Kidney epithelial cell (primary cell): ENCODE measurements at regions not wholly inside any gene's neighbourhood (a gene's known extent, or its start where the extent isn't known, plus 50 kb on each side); places are given as distances from the start of the nearest gene placed in this dataset.

Source experiments
- DNase-seq: peaks from one replicate; pipeline ENCODE4 v3.0.0-alpha.2; 2010; ENCODE audit warnings: low read depth
- H3K27me3 ChIP-seq: 2 replicates; pipeline ENCODE4 v1.6.0; 2011; ENCODE audit warnings: low read length; ENCODE audit not compliant: control insufficient read depth, insufficient read depth
- H3K36me3 ChIP-seq: 2 replicates; pipeline ENCODE4 v1.5.1; 2011; ENCODE audit warnings: low read length; ENCODE audit not compliant: control insufficient read depth, insufficient read depth
- H3K4me3 ChIP-seq: 2 replicates; pipeline ENCODE4 v1.5.1; 2011; ENCODE audit warnings: low read depth, mild to moderate bottlenecking, control low read depth, low read length
- TF ChIP-seq, protein P1 (sequence below): IDR thresholded peaks from 2 replicates; pipeline ENCODE4 v1.5.1; 2011; ENCODE audit warnings: mild to moderate bottlenecking, moderate library complexity, low read length, control low read depth, inconsistent platforms; ENCODE audit not compliant: insufficient read depth, poor library complexity, severe bottlenecking

DNA sequence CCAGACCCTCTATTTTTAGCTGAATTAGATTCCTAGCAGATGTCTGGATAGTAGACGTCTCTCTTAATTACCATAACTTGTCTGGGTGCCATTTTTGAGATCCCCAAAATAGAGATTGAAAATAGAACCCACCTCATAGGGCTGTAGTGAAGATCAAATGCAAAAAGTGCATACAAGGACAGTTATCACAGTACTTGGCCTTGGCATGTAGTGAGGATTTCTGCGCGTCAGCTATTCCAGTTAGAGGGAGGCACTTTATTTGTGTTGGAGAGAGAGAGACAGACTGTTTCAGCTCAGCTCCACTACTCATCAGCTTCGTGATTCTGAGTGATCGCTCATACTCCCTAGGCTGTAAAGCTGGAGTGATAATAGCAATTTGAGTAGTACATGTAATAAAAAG, 59.6 kb upstream of the CDH13 start:
- TF ChIP-seq, protein P1, sequence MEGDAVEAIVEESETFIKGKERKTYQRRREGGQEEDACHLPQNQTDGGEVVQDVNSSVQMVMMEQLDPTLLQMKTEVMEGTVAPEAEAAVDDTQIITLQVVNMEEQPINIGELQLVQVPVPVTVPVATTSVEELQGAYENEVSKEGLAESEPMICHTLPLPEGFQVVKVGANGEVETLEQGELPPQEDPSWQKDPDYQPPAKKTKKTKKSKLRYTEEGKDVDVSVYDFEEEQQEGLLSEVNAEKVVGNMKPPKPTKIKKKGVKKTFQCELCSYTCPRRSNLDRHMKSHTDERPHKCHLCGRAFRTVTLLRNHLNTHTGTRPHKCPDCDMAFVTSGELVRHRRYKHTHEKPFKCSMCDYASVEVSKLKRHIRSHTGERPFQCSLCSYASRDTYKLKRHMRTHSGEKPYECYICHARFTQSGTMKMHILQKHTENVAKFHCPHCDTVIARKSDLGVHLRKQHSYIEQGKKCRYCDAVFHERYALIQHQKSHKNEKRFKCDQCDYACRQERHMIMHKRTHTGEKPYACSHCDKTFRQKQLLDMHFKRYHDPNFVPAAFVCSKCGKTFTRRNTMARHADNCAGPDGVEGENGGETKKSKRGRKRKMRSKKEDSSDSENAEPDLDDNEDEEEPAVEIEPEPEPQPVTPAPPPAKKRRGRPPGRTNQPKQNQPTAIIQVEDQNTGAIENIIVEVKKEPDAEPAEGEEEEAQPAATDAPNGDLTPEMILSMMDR = no peak
- Histone ChIP-seq H3K27me3 (no peaks in the 10 kb centered on the region), H3K4me3 (no peak overlapping the region), H3K36me3 (no peaks in the 10 kb centered on the region)
- DNase-seq = no peak

DNA sequence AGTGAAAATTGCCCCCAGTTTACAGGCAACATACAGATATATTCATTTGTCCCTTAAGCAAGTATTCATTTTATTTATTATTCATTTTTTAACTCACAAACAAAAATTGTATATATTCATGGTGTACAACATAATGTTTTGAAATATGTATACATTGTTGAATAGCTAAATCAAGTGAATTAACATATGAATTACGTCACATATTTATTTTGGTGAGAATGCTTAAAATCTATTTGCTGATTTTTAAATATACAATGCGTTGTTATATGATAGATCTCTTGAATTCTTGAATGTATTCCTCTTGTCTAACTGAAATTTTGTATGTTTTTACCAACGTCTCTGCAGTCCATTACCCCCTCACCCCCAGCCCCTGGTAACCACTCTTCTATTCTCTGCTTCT, 63.4 kb upstream of the CDH13 start:
- no peak overlapping the region for H3K4me3 ChIP-seq
- H3K27me3 ChIP-seq = no peaks in the 10 kb centered on the region
- TF ChIP-seq, protein P1 = no peak
- no peaks in the 10 kb centered on the region for H3K36me3 ChIP-seq
- no peak for DNase-seq

DNA sequence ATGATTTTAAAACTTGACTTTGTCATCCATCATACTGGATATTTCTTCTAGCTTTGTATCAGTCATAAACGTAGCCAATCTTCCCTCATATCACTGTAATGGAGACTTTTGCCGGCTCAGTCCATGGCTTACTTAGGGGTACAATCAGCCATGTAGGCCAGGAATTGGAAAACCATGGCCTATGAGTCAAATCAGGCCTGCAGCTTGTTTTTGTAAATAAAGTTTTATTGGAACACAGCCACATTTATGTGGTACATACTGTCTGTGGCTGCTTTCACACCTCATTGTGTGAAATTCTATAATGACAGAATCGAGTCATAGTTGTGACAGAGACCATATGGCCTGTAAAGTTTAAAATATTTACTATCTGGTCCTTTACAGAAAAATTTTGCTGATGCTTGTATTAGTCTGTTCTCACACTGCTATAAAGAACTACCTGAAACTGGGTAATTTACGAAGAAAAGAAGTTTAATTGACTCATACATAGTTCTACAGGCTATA, 64.5 kb upstream of the CDH13 start:
- Histone ChIP-seq H3K4me3 (no peak overlapping the region), H3K36me3 (no peaks in the 10 kb centered on the region), H3K27me3 (no peaks in the 10 kb centered on the region)
- DNase-seq = no peak
- TF ChIP-seq, protein P1 = no peak

DNA sequence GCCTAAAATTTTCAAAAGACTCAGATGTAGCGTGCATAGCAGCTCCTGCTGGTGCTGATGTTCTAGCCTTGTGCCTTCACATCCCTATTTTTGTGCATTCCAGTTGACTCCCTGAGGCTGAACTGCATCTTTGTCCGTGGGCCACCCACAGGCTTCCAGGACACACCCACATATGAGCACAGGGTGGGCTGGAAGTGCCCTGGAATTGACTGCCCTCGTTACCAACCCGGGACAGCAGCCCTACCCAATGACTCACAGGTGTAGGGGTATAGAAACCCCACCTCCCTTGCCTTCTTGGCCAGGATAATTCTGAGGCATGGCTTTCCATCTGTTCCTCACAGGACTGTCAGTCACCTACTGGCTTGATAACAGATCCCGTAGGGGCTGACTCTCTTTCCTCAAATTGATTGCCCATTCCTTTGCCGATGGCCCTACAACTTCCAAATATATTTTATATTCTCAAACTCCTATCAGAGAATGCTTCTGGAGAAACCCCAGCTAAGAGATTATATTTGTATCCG, 65.9 kb upstream of the CDH13 start:
- TF ChIP-seq, protein P1 = no peak
- no peak for DNase-seq
- no peaks in the 10 kb centered on the region for H3K27me3 ChIP-seq
- no peak overlapping the region for H3K4me3 ChIP-seq
- H3K36me3 ChIP-seq = no peaks in the 10 kb centered on the region

DNA sequence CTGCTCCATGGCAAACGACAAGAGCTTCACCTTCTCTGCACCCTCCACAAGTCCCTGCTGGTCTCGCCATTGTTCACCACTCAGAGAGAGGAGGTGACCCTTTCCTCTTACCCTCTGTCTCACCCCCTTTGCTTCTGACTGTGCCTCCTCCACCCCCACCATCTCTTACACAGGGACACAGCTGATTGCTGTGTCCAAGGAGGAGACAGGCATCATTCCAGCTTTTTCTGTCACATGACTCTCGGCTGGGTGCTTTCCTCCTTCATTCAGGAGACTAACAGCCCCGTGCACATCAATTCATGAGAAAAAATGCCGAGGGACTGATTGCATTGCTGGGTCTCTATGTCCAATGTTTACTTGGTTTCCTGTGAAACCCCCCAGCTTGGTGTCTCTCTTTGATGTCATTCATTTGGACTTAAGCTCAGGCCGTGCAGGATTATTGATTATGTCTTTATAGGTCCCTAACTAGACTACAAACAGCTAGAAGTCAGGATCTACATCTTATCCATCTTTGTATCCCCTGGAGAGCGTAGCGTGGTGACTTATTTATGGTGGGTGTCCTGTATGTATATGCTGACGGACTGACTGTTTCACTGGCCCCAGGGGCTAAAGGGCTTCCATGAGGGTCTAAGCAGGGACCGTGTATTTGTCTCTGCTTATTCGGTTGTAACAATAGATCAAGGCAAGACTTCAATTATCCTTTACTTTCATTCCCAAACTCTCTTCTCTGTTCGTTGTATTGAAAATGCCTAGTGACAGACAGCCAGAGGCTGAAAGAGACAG, 82.2 kb upstream of the CDH13 start:
- H3K27me3 ChIP-seq = peaks cover 4% of the 10 kb centered on the region
- H3K4me3 ChIP-seq = no peak overlapping the region
- TF ChIP-seq, protein P1 = no peak
- no peak for DNase-seq
- no peaks in the 10 kb centered on the region for H3K36me3 ChIP-seq
